K562 (cell line): ENCODE measurements at regions not wholly inside any gene's neighbourhood (a gene's known extent, or its start where the extent isn't known, plus 50 kb on each side); places are given as distances from the start of the nearest gene placed in this dataset.

Experiments used
- ATAC-seq: fragments of 200-7000 bp; cut with Tn5 transposase; 3 replicates; pipeline ENCODE4 v1.9.1; 2020; ENCODE audit warnings: moderate library complexity
- BruUV-seq: library from RNA; stranded (reverse); fragments of 400-500 nt; replicated peaks from 2 replicates; lab custom pipeline; 2021; lab: Mats Ljungman, UMichigan
- CTCF ChIA-PET: fragments of 300-600 bp; formaldehyde crosslinking; extraction: SDS; loops from one replicate; lab custom pipeline; 2021; ENCODE audit warnings: low intra/inter-chr PET ratio; lab: Yijun Ruan, JAX
- POLR2A ChIA-PET: fragments of 300-600, 350-650 bp; sonication (Branson Sonifier 250); formaldehyde crosslinking; extraction: SDS; loops from one replicate; lab custom pipeline; 2021; ENCODE audit warnings: antibody characterized with exemption, inconsistent platforms; lab: Yijun Ruan, JAX
- DNase-seq, 4 experiments: peaks; one replicate each; pipeline versions ENCODE4 v3.0.0 to v3.0.0-alpha.2; 2011 to 2018; ENCODE audit warnings: low spot score in 3 of 4, mixed read lengths in 3 of 4; ENCODE audit errors: extremely low read depth in 1 of 4
- FAIRE-seq: peaks from 2 replicates; lab custom pipeline; 2011; peaks lifted over from hg19 to GRCh38; lab: Jason Lieb, UNC
- H2AFZ ChIP-seq: 2 replicates; pipeline ENCODE4 v1.6.0; 2011; ENCODE audit warnings: low read depth, low read length, control low read depth, inconsistent platforms
- H3K27ac ChIP-seq: fragments of 200-600 bp; 3 replicates; pipeline ENCODE4 v1.8.0; 2011; ENCODE audit warnings: low read depth, mild to moderate bottlenecking, control low read depth, inconsistent platforms, low read length, moderate library complexity, mixed read lengths; ENCODE audit errors: extremely low read depth
- H3K27me3 ChIP-seq, 2 experiments: fragments of 300-600 bp in 1 of 2; 2 replicates in 1 of 2; 3 replicates in 1 of 2; pipeline versions ENCODE4 v1.6.0 to v1.8.0; 2011; ENCODE audit warnings: inconsistent platforms in 2 of 2, low read length in 2 of 2, mild to moderate bottlenecking in 1 of 2, mixed read lengths in 1 of 2, moderate library complexity in 1 of 2; ENCODE audit not compliant: control insufficient read depth in 2 of 2, insufficient read depth in 2 of 2
- H3K36me3 ChIP-seq: fragments of 300-600 bp; 3 replicates; pipeline ENCODE4 v1.8.0; 2011; ENCODE audit warnings: mild to moderate bottlenecking, low read length, inconsistent platforms; ENCODE audit not compliant: control insufficient read depth, insufficient read depth
- H3K4me1 ChIP-seq, 2 experiments: fragments of 200-600 bp in 1 of 2; replicated peaks in 1 of 2; 2 replicates in 1 of 2; 3 replicates in 1 of 2; pipeline versions ENCODE4 v1.5.1 to v1.8.0; 2011; ENCODE audit warnings: inconsistent platforms in 2 of 2, low read length in 2 of 2, mild to moderate bottlenecking in 1 of 2, mixed read lengths in 1 of 2, moderate library complexity in 1 of 2; ENCODE audit not compliant: control insufficient read depth in 2 of 2, insufficient read depth in 2 of 2
- H3K4me2 ChIP-seq: 2 replicates; pipeline ENCODE4 v1.6.1; 2011; ENCODE audit warnings: low read length, control low read depth, inconsistent platforms, mixed read lengths; ENCODE audit not compliant: insufficient read depth
- H3K4me3 ChIP-seq: fragments of 200-600 bp; sonication (generic), shearing (Covaris generic); 2 replicates; pipeline ENCODE4 v1.5.1; 2016; ENCODE audit warnings: control low read depth, inconsistent platforms
- H3K79me2 ChIP-seq: fragments of 200-600 bp; 3 replicates; pipeline ENCODE4 v1.8.0; 2011; ENCODE audit warnings: low read length, inconsistent platforms; ENCODE audit not compliant: control insufficient read depth, insufficient read depth
- H3K9ac ChIP-seq, 2 experiments: 2 replicates each; pipeline versions ENCODE4 v1.6.0 to v1.6.1; 2011; ENCODE audit warnings: low read depth in 2 of 2, low read length in 2 of 2, control low read depth in 1 of 2, inconsistent platforms in 1 of 2, mild to moderate bottlenecking in 1 of 2, mixed read lengths in 1 of 2; ENCODE audit not compliant: insufficient read depth in 1 of 2
- H3K9me1 ChIP-seq: one replicate; pipeline ENCODE4 v1.6.0; 2011; ENCODE audit warnings: inconsistent platforms, mild to moderate bottlenecking, low read length, moderate library complexity; ENCODE audit not compliant: control insufficient read depth, insufficient read depth
- H3K9me3 ChIP-seq: replicated peaks from 2 replicates; pipeline ENCODE4 v1.5.1; 2011; ENCODE audit warnings: low read depth, low read length, inconsistent platforms; ENCODE audit not compliant: control insufficient read depth, insufficient read depth
- H4K20me1 ChIP-seq: replicated peaks from 2 replicates; pipeline ENCODE4 v1.6.1; 2011; ENCODE audit warnings: low read length, inconsistent platforms, mixed read lengths; ENCODE audit not compliant: control insufficient read depth, insufficient read depth
- ARID3B ChIP-seq: fragments of 250-450 bp; sonication (Bioruptor Pico); IDR thresholded peaks from 2 replicates; pipeline ENCODE4 v1.4.0; 2020; ENCODE audit warnings: borderline replicate concordance
- CREBBP ChIP-seq: IDR thresholded peaks from one replicate; pipeline ENCODE4 v1.6.1; 2012; ENCODE audit warnings: low read depth, mild to moderate bottlenecking, control low read depth, inconsistent platforms, low read length
- CTCF ChIP-seq, 3 experiments: IDR thresholded peaks in 2 of 3; conservative IDR thresholded peaks in 1 of 3; 2 replicates each; pipeline ENCODE4 v1.5.1; 2011 to 2012; ENCODE audit warnings: low read length in 3 of 3, mild to moderate bottlenecking in 3 of 3, control low read depth in 2 of 3, improper control_type of control experiment in 1 of 3, inconsistent platforms in 1 of 3, low read depth in 1 of 3, mixed read lengths in 1 of 3, moderate library complexity in 1 of 3; ENCODE audit not compliant: insufficient read depth in 2 of 3
- ESRRA ChIP-seq: fragments of 450-650 bp; IDR thresholded peaks from 2 replicates; pipeline ENCODE4 v1.6.1; 2014; ENCODE audit warnings: low read depth, mild to moderate bottlenecking, moderate library complexity, borderline replicate concordance
- GABPA ChIP-seq: fragments of 200-800 bp; sonication (Bioruptor generic); conservative IDR thresholded peaks from 2 replicates; pipeline ENCODE4 v1.6.1; 2016; ENCODE audit warnings: low read depth, missing genetic modification characterization, missing compliant biosample characterization
- GATAD2A ChIP-seq: fragments of 450-650 bp; IDR thresholded peaks from 2 replicates; pipeline ENCODE4 v1.6.1; 2017
- GTF2F1 ChIP-seq: IDR thresholded peaks from 2 replicates; pipeline ENCODE4 v1.6.1; 2011; ENCODE audit warnings: low read depth, low read length, improper control_type of control experiment
- GTF3C2 ChIP-seq: IDR thresholded peaks from 3 replicates; pipeline ENCODE4 v1.6.1; 2011; ENCODE audit warnings: borderline replicate concordance, mild to moderate bottlenecking, moderate library complexity; ENCODE audit not compliant: insufficient read length; ENCODE audit errors: extremely low read depth
- POLR2B ChIP-seq: fragments of 450-650 bp; IDR thresholded peaks from 2 replicates; pipeline ENCODE4 v1.6.1; 2018; ENCODE audit warnings: low read depth; ENCODE audit not compliant: partially characterized antibody
- SETDB1 ChIP-seq: IDR thresholded peaks from one replicate; pipeline ENCODE4 v1.6.1; 2012; ENCODE audit warnings: low read length, control low read depth, inconsistent platforms
- SIRT6 ChIP-seq: IDR thresholded peaks from one replicate; pipeline ENCODE4 v1.6.1; 2012; ENCODE audit warnings: low read depth, mild to moderate bottlenecking, control low read depth, inconsistent platforms, low read length, moderate library complexity
- SMAD1 ChIP-seq: fragments of 150-350 bp; IDR thresholded peaks from 2 replicates; pipeline ENCODE4 v1.6.1; 2014; ENCODE audit warnings: low read length, low read depth; ENCODE audit not compliant: partially characterized antibody
- TEAD4 ChIP-seq, 2 experiments: sonication (generic) in 1 of 2; formaldehyde crosslinking in 1 of 2; IDR thresholded peaks; 2 replicates each; pipeline versions ENCODE4 v1.6.1 to v1.8.0; 2012 to 2022; ENCODE audit warnings: borderline replicate concordance in 1 of 2, inconsistent platforms in 1 of 2, low read length in 1 of 2, mild to moderate bottlenecking in 1 of 2, missing genetic modification reagents in 1 of 2
- ZNF707 ChIP-seq: fragments of 250-450 bp; sonication (Bioruptor Pico); conservative IDR thresholded peaks from 2 replicates; pipeline ENCODE4 v1.8.0; 2022; ENCODE audit warnings: inconsistent platforms, mild to moderate bottlenecking, moderate library complexity
- WGBS: fragments of 100-300 bp; shearing (Covaris generic); methylation state at CpG from one replicate; pipeline ENCODE4 v1.1.6; 2016; ENCODE audit warnings: low coverage, mixed read lengths; ENCODE audit not compliant: insufficient coverage; ENCODE audit errors: missing lambda C conversion rate; 5-methylcytosine and 5-hydroxymethylcytosine counted together
- in situ Hi-C: fragments of 300-500 bp; cut with MboI; formaldehyde crosslinking; loops from 4 replicates; pipeline ENCODE4 v1.15.0; 2018; ENCODE audit warnings: inconsistent platforms, mixed read lengths
- intact Hi-C: fragments of 100-400 bp; cut with micrococcal nuclease; formaldehyde crosslinking; loops from 2 replicates; pipeline ENCODE4 v1.14.2; 2022

GRCh38 chr10:2575460-2575859, 491.9 kb upstream of the PFKP start:
- ChIA-PET POLR2A (no interaction called here), CTCF (no interaction called here)
- TF ChIP-seq GATAD2A (no peak), SMAD1 (no peak), ZNF707 (CRISPR knock-in tag) (no peak), SIRT6 (no peak), ARID3B (no peak), ESRRA (no peak), CREBBP (no peak), GTF2F1 (no peak), TEAD4 (IDR thresholded peaks at IDR 0.05; ENCODE audit: low read length) (no peak), TEAD4 (CRISPR knock-in tag; IDR thresholded peaks at IDR 0.05; ENCODE audit: borderline replicate concordance) (no peak), CTCF (IDR thresholded peaks at IDR 0.05 in 2 of 3, conservative IDR thresholded peaks at IDR 0.05 in 1 of 3; ENCODE audit: insufficient read depth in 2 of 3, low read depth in 1 of 3, low read length in 3 of 3) (no peak), POLR2B (no peak), GTF3C2 (no peak), SETDB1 (no peak), GABPA (no peak)
- no peak overlapping the region for H2AFZ ChIP-seq
- no peaks in the 10 kb centered on the region for H3K9me3 ChIP-seq
- 1% methylated on average over 6 of the region's 6 CpGs for WGBS
- H3K27me3 ChIP-seq: peaks cover 0 to 5% of the 10 kb centered on the region in 2 experiments; a peak in 1 of 5 replicates
- no peaks in the 10 kb centered on the region for H3K9me1 ChIP-seq
- H3K9ac ChIP-seq: no peak overlapping the region
- no peaks in the 10 kb centered on the region for H3K79me2 ChIP-seq
- ATAC-seq (no peak), DNase-seq (no peak), FAIRE-seq (no peak)
- in situ Hi-C loops: no loop called here
- BruUV-seq: no TSS peak
- intact Hi-C loops: no loop called here
- H3K4me2 ChIP-seq: no peak overlapping the region
- no peak overlapping the region for H3K4me3 ChIP-seq
- peaks cover 0 to 8% of the 10 kb centered on the region in 2 experiments; a peak in 2 of 5 replicates for H3K4me1 ChIP-seq
- no peak overlapping the region for H3K27ac ChIP-seq
- H4K20me1 ChIP-seq: no peaks in the 10 kb centered on the region
- H3K36me3 ChIP-seq: no peaks in the 10 kb centered on the region
